B cell (primary cell): ENCODE measurements at regions not wholly inside any gene's neighbourhood (a gene's known extent, or its start where the extent isn't known, plus 50 kb on each side); places are given as distances from the start of the nearest gene placed in this dataset.

Experiments
- ATAC-seq: fragments of 200-7000 bp; cut with Tn5 transposase; one replicate; pipeline ENCODE4 v1.10.0; 2021; ENCODE audit warnings: low read depth, mild to moderate bottlenecking, moderate number of reproducible peaks, moderate library complexity
- CTCF ChIA-PET: fragments of 350-600 bp; sonication (Branson Sonifier 250); formaldehyde crosslinking; loops from one replicate; lab custom pipeline; 2021; ENCODE audit warnings: antibody characterized with exemption, inconsistent platforms; lab: Charles Lee
- POLR2A ChIA-PET: fragments of 350-600 bp; sonication (Branson Sonifier 250); formaldehyde crosslinking; loops from one replicate; lab custom pipeline; 2021; ENCODE audit warnings: antibody characterized with exemption; lab: Charles Lee
- DNase-seq: peaks from one replicate; pipeline ENCODE4 v3.0.0; 2013
- H2AFZ ChIP-seq: 2 replicates; pipeline ENCODE4 v1.6.1; 2012; ENCODE audit warnings: mild to moderate bottlenecking, low read depth, low read length; ENCODE audit not compliant: insufficient read depth, poor library complexity, severe bottlenecking
- H3K27ac ChIP-seq, 2 donors: 1 replicate in 1 of 2; 2 replicates in 1 of 2; pipeline ENCODE4 v1.5.1; 2012 to 2013; ENCODE audit warnings: low read length in 2 of 2, mild to moderate bottlenecking in 2 of 2, moderate library complexity in 1 of 2
- H3K27me3 ChIP-seq, 4 experiments: fragments of 200-600 bp in 1 of 4; sonication (generic) in 1 of 4; replicated peaks in 1 of 4; 1 replicate in 2 of 4; 2 replicates in 2 of 4; pipeline versions ENCODE4 v1.6.1 to v1.7.0; 2013 to 2016; ENCODE audit warnings: low read length in 3 of 4, mild to moderate bottlenecking in 2 of 4, mixed read lengths in 1 of 4, moderate library complexity in 1 of 4; ENCODE audit not compliant: insufficient read depth in 4 of 4, control insufficient read depth in 3 of 4; ENCODE audit errors: control extremely low read depth in 1 of 4
- H3K36me3 ChIP-seq, 2 experiments: replicated peaks in 1 of 2; 1 replicate in 1 of 2; 2 replicates in 1 of 2; pipeline versions ENCODE4 v1.6.1 to v1.7.1; 2013; ENCODE audit warnings: low read length in 1 of 2; ENCODE audit not compliant: insufficient read depth in 2 of 2, control insufficient read depth in 1 of 2; ENCODE audit errors: control extremely low read depth in 1 of 2, extremely low read depth in 1 of 2
- H3K4me1 ChIP-seq, 2 donors: fragments of 200-600 bp in 1 of 2; sonication (generic) in 1 of 2; 1 replicate in 1 of 2; 2 replicates in 1 of 2; pipeline versions ENCODE4 v1.5.1 to v1.6.1; 2013 to 2017; ENCODE audit warnings: low read length in 2 of 2; ENCODE audit not compliant: control insufficient read depth in 2 of 2, insufficient read depth in 2 of 2
- H3K4me2 ChIP-seq: replicated peaks from 2 replicates; pipeline ENCODE3; 2012; ENCODE audit warnings: mild to moderate bottlenecking, low read depth, low read length; ENCODE audit not compliant: poor library complexity, severe bottlenecking
- H3K4me3 ChIP-seq, 5 experiments: fragments of 200-600 bp in 1 of 5; sonication (generic) in 1 of 5; 1 replicate in 3 of 5; 2 replicates in 2 of 5; pipeline versions ENCODE4 v1.5.1 to v1.7.0; 2011 to 2016; ENCODE audit warnings: low read length in 4 of 5, mild to moderate bottlenecking in 4 of 5, low read depth in 2 of 5, control low read depth in 1 of 5, moderate library complexity in 1 of 5; ENCODE audit not compliant: insufficient read depth in 1 of 5; ENCODE audit errors: control extremely low read depth in 1 of 5, extremely low read depth in 1 of 5
- H3K79me2 ChIP-seq: fragments of 200-600 bp; sonication (generic); one replicate; pipeline ENCODE4 v1.6.0; 2016; ENCODE audit warnings: low read length; ENCODE audit not compliant: control insufficient read depth, insufficient read depth
- H3K9ac ChIP-seq: fragments of 200-600 bp; sonication (generic); 2 replicates; pipeline ENCODE4 v1.6.1; 2017; ENCODE audit warnings: mild to moderate bottlenecking, low read length, moderate library complexity
- H3K9me3 ChIP-seq, 3 donors: one replicate each; pipeline versions ENCODE4 v1.6.1 to v1.7.1; 2013; ENCODE audit warnings: low read length in 2 of 3; ENCODE audit not compliant: control insufficient read depth in 2 of 3, insufficient read depth in 1 of 3; ENCODE audit errors: control extremely low read depth in 1 of 3
- H4K20me1 ChIP-seq: 2 replicates; pipeline ENCODE4 v1.6.0; 2012; ENCODE audit warnings: mild to moderate bottlenecking, low read length; ENCODE audit not compliant: insufficient read depth, control insufficient read depth, poor library complexity, severe bottlenecking
- H3K27ac Mint-ChIP-seq: one replicate; pipeline ENCODE4 v1.8.0; 2021; ENCODE audit warnings: mixed read lengths
- H3K27me3 Mint-ChIP-seq: one replicate; pipeline ENCODE4 v1.8.0; 2021; ENCODE audit warnings: mixed read lengths
- H3K4me1 Mint-ChIP-seq: one replicate; pipeline ENCODE4 v1.8.0; 2021; ENCODE audit warnings: mixed read lengths
- H3K4me3 Mint-ChIP-seq: one replicate; pipeline ENCODE4 v1.8.0; 2021; ENCODE audit warnings: mixed read lengths
- H3K9me3 Mint-ChIP-seq: one replicate; pipeline ENCODE4 v1.8.0; 2022; ENCODE audit warnings: mixed read lengths; ENCODE audit not compliant: insufficient read depth
- EZH2 ChIP-seq: IDR thresholded peaks from 2 replicates; pipeline ENCODE4 v1.6.1; 2012; ENCODE audit warnings: borderline replicate concordance, low read depth, mild to moderate bottlenecking, moderate library complexity, low read length; ENCODE audit not compliant: insufficient read depth, poor library complexity, severe bottlenecking
- WGBS: methylation state at CpG from one replicate; pipeline ENCODE4 v1.1.5; 2013; ENCODE audit warnings: missing lambda C conversion rate; ENCODE audit not compliant: insufficient coverage; 5-methylcytosine and 5-hydroxymethylcytosine counted together
- intact Hi-C: fragments of 100-400 bp; cut with micrococcal nuclease; formaldehyde crosslinking; loops from one replicate; pipeline ENCODE4 v1.10.0; 2022
- TF ChIP-seq, protein P1 (sequence below): fragments of 200-600 bp; IDR thresholded peaks from one replicate; pipeline ENCODE4 v1.8.0; 2022; ENCODE audit warnings: antibody characterized with exemption, mild to moderate bottlenecking

DNA sequence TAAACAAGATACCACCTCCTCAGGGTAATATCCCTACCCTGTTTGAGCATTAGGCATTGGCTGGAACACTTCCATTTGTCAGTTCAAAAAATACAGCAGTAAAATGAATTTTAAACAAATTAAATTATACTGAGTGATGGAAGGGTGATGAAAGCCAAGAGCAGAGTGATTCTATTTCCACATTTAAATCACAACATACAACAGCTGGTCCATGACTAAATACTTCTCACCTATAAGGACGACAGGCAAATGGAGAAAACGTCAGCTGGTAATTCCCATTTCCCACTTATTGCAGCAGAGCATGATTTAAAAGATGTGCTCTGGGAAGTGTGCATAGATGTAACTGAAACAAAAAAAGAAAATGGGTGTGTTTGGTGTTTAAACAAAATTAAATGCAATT is 543.6 kb upstream of the DAB2 start:
- H3K27me3 Mint-ChIP-seq = peaks cover 7% of the 10 kb centered on the region
- ChIA-PET POLR2A (no interaction called here), CTCF (no interaction called here)
- Histone ChIP-seq H3K9me3 (no peaks in the 10 kb centered on the region), H3K4me2 (no peak overlapping the region), H3K9ac (no peak overlapping the region), H3K27me3 (no peaks in the 10 kb centered on the region), H3K36me3 (no peaks in the 10 kb centered on the region), H2AFZ (no peak overlapping the region), H4K20me1 (no peaks in the 10 kb centered on the region), H3K79me2 (no peaks in the 10 kb centered on the region), H3K27ac (no peak overlapping the region), H3K4me3 (no peak overlapping the region), H3K4me1 (no peaks in the 10 kb centered on the region)
- TF ChIP-seq, protein P1, sequence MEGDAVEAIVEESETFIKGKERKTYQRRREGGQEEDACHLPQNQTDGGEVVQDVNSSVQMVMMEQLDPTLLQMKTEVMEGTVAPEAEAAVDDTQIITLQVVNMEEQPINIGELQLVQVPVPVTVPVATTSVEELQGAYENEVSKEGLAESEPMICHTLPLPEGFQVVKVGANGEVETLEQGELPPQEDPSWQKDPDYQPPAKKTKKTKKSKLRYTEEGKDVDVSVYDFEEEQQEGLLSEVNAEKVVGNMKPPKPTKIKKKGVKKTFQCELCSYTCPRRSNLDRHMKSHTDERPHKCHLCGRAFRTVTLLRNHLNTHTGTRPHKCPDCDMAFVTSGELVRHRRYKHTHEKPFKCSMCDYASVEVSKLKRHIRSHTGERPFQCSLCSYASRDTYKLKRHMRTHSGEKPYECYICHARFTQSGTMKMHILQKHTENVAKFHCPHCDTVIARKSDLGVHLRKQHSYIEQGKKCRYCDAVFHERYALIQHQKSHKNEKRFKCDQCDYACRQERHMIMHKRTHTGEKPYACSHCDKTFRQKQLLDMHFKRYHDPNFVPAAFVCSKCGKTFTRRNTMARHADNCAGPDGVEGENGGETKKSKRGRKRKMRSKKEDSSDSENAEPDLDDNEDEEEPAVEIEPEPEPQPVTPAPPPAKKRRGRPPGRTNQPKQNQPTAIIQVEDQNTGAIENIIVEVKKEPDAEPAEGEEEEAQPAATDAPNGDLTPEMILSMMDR = no peak
- TF ChIP-seq EZH2 = no peak
- no peaks in the 10 kb centered on the region for H3K4me1 Mint-ChIP-seq
- ATAC-seq (no peak), DNase-seq (no peak)
- no peak overlapping the region for H3K4me3 Mint-ChIP-seq
- no peak overlapping the region for H3K27ac Mint-ChIP-seq
- intact Hi-C loops = no loop called here
- H3K9me3 Mint-ChIP-seq = no peaks in the 10 kb centered on the region
- WGBS = no CpG with 5 or more reads among the region's 2 CpGs

DNA sequence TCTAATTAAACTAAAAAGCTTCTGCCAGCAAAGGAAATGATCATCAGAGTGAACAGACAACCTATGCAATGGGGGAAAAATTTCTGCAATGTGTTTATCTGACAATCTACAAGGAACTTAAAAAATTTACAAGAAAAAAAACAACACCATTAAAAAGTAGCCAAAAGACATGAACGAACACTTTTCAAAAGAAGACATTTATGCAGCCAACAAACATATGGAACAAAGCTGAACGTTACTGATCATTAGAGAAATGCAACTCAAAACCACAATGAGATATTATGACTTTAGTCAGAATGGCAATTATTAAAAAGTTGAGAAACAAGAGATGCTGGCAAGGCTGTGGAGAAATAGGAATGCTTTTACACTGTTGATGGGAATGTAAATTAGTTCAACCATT is 530.4 kb upstream of the DAB2 start:
- Histone ChIP-seq H3K9ac (no peak overlapping the region), H3K4me3 (no peak overlapping the region), H3K9me3 (no peaks in the 10 kb centered on the region), H3K79me2 (no peaks in the 10 kb centered on the region), H3K27me3 (no peaks in the 10 kb centered on the region), H3K36me3 (no peaks in the 10 kb centered on the region), H3K4me1 (no peaks in the 10 kb centered on the region), H2AFZ (no peak overlapping the region), H3K4me2 (no peak overlapping the region), H4K20me1 (no peaks in the 10 kb centered on the region), H3K27ac (no peak overlapping the region)
- POLR2A ChIA-PET = no interaction called here
- ATAC-seq (no peak), DNase-seq (no peak)
- intact Hi-C loops = no loop called here
- no peak for TF ChIP-seq EZH2
- TF ChIP-seq, protein P1 = no peak
- CTCF ChIA-PET = no interaction called here
- Mint-ChIP-seq H3K27me3 (no peaks in the 10 kb centered on the region), H3K9me3 (no peaks in the 10 kb centered on the region), H3K4me3 (no peak overlapping the region), H3K27ac (no peak overlapping the region), H3K4me1 (no peaks in the 10 kb centered on the region)
- no CpG with 5 or more reads among the region's 2 CpGs for WGBS
